ENCODE measurements at regions not wholly inside any gene's neighbourhood (a gene's known extent, or its start where the extent isn't known, plus 50 kb on each side); places are given as distances from the start of the nearest gene placed in this dataset.
"Not testable (repeated sequence)": the region's sequence is repeated elsewhere in the genome, so short reads cannot be mapped to it uniquely, and the experiment has no call there.

DNA sequence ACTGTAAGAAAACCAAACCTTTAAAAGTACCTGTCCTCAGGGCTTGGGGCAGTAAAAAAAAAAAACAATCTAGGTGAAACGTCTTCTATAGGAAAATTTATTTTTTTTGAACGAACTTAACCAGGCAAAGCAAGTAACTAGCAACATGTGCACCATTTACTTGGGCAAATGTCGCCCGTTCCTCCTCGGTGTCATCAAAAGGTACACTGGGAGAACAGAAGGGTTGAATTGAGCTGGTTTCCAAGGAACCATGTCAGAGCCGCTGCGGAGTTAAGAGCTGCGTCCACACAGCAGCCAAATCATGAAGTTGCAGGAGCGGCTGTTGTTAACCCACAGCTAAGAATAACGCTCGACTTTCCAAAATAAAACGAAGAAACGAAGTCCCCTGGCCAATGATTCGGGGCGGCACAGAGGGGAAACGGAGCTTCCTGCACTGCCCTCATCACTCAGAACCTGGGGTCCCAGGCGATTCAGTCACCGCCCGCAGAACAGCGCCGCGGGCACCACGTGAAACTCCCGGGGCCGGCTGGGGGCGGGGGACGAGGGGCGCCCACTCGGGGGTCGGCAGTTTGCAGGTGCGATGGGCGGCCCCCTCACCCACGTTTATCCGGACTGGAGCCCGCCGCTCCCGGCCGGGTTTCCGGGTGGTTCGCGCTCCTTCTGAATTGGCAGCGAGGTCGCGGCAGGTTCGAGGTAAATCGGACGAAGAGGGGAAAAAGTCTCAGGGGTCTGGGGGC is 53.6 kb upstream of the PLGLB1 start:
- H3K27ac ChIP-seq (ENCODE audit: low read depth, low read length); H3K36me3 ChIP-seq (ENCODE audit: control insufficient read depth, insufficient read depth, low read length); H3K4me1 ChIP-seq (ENCODE audit: control insufficient read depth, insufficient read depth, low read length); H3K27me3 ChIP-seq (ENCODE audit: control insufficient read depth, insufficient read depth, low read length); H3K9me3 ChIP-seq (ENCODE audit: control insufficient read depth, insufficient read depth, low read length): not testable (repeated sequence)
- WGBS (ENCODE audit: insufficient coverage): 0% methylated on average over 3 of the region's 47 CpGs
- peak in 3 of 6 donors; percentile 2 to 26 (median 15) for DNase-seq (ENCODE audit: low read depth in 4 of 6, low spot score in 6 of 6)
- H3K4me3 ChIP-seq (ENCODE audit: low read depth, low read length): peak overlapping the region; percentile 44

DNA sequence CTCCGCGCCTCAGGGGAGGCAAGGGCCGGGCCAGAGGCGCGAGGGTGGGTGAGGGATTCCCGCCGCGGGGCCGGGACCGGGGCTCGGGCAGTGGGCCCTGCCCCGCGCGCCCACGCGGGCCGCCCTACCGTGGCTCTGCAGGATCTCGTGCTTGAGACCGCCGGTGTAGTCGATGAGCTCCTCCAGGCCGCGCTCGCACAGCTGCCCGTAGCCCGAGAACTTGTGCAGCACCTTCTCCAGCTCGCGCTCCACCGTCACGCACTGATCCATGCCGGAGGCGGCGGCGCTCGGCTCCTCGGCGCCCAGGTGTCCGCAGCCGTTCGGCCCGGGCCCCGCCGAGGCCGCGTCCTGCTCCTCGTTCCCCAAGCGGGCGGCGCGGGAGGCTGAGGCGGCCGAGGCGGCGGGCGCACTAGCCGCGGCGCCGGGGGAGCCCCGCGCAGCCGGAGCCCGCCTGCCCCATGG is 54.2 kb upstream of the PLGLB1 start:
- H3K36me3 ChIP-seq (ENCODE audit: control insufficient read depth, insufficient read depth, low read length); H3K27ac ChIP-seq (ENCODE audit: low read depth, low read length); H3K27me3 ChIP-seq (ENCODE audit: control insufficient read depth, insufficient read depth, low read length); H3K9me3 ChIP-seq (ENCODE audit: control insufficient read depth, insufficient read depth, low read length); H3K4me1 ChIP-seq (ENCODE audit: control insufficient read depth, insufficient read depth, low read length): not testable (repeated sequence)
- WGBS (ENCODE audit: insufficient coverage): 0% methylated on average over 22 of the region's 64 CpGs
- DNase-seq (ENCODE audit: low read depth in 4 of 6, low spot score in 6 of 6): peak in 2 of 6 donors; percentile 63 to 67
- H3K4me3 ChIP-seq (ENCODE audit: low read depth, low read length): peak overlapping the region; percentile 44

DNA sequence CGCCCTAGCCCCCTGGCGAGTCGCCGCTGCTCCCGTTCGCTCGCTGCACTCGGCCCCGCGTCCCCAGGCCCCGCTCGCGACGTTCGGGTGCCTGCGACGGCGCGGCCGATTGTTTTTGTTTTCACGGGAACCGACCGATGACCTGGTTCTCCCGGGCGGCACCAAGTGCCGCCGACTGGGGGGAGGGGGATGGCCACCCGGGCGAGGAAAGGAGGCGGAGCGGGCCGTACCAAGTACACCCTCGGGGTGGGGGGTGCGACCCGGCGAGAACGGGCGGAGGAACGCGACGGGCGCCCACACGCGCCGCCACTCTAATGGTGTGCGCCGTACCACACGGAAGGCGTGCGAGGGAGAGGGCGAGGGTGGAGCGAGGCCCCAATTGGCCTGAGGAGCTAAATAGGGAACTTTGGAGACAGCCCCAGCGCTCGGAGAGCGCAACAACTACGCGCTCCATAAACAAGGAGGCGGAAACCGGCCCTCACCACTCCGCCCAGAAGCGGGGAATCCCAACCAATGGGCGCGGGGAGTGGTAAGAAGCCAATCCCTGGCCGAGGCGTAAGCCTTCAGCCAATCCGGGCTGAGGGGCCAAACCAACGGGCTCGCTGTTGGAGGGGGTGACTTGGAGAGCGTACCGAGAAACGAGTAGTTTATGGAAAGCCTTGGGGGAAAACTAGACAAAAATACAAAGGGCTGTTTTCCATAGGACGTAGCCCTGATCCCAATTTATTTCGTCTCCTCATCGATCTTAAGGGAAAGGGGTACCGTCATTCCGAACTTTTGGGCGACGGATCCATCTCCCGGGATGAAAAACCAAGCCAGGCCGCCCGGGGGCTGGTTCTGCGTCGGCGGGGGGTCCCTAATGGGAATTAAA is 54.8 kb upstream of the PLGLB1 start:
- Histone ChIP-seq H3K27ac (ENCODE audit: low read depth, low read length) (peak overlapping the region; percentile 91), H3K4me3 (ENCODE audit: low read depth, low read length) (peak overlapping the region; percentile 65)
- not testable (repeated sequence) for H3K4me1 ChIP-seq (ENCODE audit: control insufficient read depth, insufficient read depth, low read length); H3K9me3 ChIP-seq (ENCODE audit: control insufficient read depth, insufficient read depth, low read length); H3K27me3 ChIP-seq (ENCODE audit: control insufficient read depth, insufficient read depth, low read length); H3K36me3 ChIP-seq (ENCODE audit: control insufficient read depth, insufficient read depth, low read length)
- 0% methylated on average over 25 of the region's 84 CpGs for WGBS (ENCODE audit: insufficient coverage)
- peak in 5 of 6 donors; percentile 57 to 95 (median 68) for DNase-seq (ENCODE audit: low read depth in 4 of 6, low spot score in 6 of 6)

DNA sequence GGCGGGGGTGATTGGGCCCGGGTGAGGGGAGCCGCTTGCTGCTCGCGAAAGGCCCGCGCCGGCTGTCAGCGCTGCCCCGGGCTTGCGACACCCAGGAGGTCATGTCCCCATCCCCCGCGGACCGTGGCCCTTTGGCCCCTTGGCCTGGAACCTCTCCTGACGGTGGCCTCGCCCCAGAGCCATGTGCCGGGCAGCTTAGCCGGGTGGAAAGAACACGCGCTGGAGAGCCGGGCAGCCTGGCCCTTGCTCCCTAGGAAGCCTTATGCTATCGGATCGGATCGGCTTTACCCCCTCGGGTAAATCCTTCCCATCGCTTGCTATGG is 55.4 kb upstream of the PLGLB1 start:
- H3K27me3 ChIP-seq (ENCODE audit: control insufficient read depth, insufficient read depth, low read length); H3K36me3 ChIP-seq (ENCODE audit: control insufficient read depth, insufficient read depth, low read length); H3K4me1 ChIP-seq (ENCODE audit: control insufficient read depth, insufficient read depth, low read length); DNase-seq (ENCODE audit: low read depth in 4 of 6, low spot score in 6 of 6); H3K9me3 ChIP-seq (ENCODE audit: control insufficient read depth, insufficient read depth, low read length): not testable (repeated sequence)
- WGBS (ENCODE audit: insufficient coverage): no CpG with 5 or more reads among the region's 26 CpGs
- H3K27ac ChIP-seq (ENCODE audit: low read depth, low read length): peak overlapping the region; percentile 91
- peak overlapping the region; percentile 65 for H3K4me3 ChIP-seq (ENCODE audit: low read depth, low read length)

DNA sequence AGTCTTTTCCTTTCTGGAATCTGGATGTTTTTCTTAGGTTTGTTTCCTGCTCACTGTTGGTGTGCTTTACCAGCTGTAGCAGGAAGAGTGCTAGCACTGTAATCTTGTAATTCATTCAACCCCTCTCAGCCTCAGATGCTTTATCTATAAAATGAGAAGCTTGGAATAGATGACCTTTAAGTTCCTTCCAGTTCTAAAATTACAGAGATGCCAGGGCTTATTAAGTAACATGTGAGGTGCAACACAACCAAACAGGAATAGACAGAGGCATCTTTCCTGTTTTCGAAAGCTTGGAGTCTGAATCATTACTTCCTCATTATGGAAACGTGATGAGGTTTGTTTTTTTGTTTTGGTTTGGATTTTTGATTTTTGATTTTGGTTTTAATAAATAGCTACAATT is 60.1 kb upstream of the PLGLB1 start:
- not testable (repeated sequence) for DNase-seq (ENCODE audit: low read depth in 4 of 6, low spot score in 6 of 6); H3K36me3 ChIP-seq (ENCODE audit: control insufficient read depth, insufficient read depth, low read length)
- no CpG with 5 or more reads among the region's 2 CpGs for WGBS (ENCODE audit: insufficient coverage)

DNA sequence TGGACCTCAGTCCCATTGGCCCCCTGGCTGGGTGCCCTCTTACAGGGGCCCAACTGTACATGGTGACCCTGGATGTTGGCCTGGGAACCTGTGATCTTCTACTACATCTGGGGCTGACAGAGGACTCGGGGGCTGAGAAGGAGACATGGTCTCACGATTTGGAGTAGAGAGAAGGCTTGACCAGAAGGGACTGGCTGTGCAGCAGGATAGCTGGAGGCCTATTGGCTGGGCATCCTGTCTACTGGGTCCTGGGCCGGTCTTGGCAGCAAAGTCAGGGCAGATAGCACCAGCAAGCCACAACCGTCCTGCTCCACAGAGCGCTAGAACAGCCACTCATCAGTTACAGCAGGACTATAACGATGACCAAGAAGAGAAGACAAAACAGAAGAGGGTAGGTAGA is 66.4 kb upstream of the PLGLB1 start:
- H3K4me1 ChIP-seq (ENCODE audit: control insufficient read depth, insufficient read depth, low read length); H3K27me3 ChIP-seq (ENCODE audit: control insufficient read depth, insufficient read depth, low read length); H3K9me3 ChIP-seq (ENCODE audit: control insufficient read depth, insufficient read depth, low read length); H3K27ac ChIP-seq (ENCODE audit: low read depth, low read length); H3K36me3 ChIP-seq (ENCODE audit: control insufficient read depth, insufficient read depth, low read length); DNase-seq (ENCODE audit: low read depth in 4 of 6, low spot score in 6 of 6); H3K4me3 ChIP-seq (ENCODE audit: low read depth, low read length): not testable (repeated sequence)
- 92% methylated on average over 2 of the region's 6 CpGs for WGBS (ENCODE audit: insufficient coverage)

More for the DNA sequence above, 60.1 kb upstream of the PLGLB1 start:
- H3K4me1 ChIP-seq (ENCODE audit: control insufficient read depth, insufficient read depth, low read length); H3K9me3 ChIP-seq (ENCODE audit: control insufficient read depth, insufficient read depth, low read length); H3K27ac ChIP-seq (ENCODE audit: low read depth, low read length); H3K4me3 ChIP-seq (ENCODE audit: low read depth, low read length); H3K27me3 ChIP-seq (ENCODE audit: control insufficient read depth, insufficient read depth, low read length): not testable (repeated sequence)

DNA sequence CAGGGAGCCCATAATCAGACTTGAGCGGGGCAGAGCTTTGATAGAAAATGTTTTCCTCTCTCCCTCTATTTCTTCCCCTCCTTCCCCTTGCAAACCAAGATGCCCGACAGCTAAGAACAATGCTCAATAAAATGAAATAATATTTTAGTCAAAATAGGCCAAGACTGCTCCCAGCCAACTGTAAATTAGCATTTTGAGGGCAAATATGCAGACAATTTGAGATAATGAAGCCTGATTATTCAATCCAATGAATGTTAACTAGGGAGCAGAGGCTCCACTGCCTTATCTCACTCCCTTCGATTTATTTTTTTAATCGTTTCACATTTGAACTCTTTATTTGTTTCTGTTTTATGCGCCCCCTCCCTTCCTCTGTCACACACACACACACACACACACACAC is 67.8 kb upstream of the PLGLB1 start:
- H3K4me1 ChIP-seq (ENCODE audit: control insufficient read depth, insufficient read depth, low read length); DNase-seq (ENCODE audit: low read depth in 4 of 6, low spot score in 6 of 6); H3K27ac ChIP-seq (ENCODE audit: low read depth, low read length); H3K4me3 ChIP-seq (ENCODE audit: low read depth, low read length); H3K9me3 ChIP-seq (ENCODE audit: control insufficient read depth, insufficient read depth, low read length); H3K36me3 ChIP-seq (ENCODE audit: control insufficient read depth, insufficient read depth, low read length); H3K27me3 ChIP-seq (ENCODE audit: control insufficient read depth, insufficient read depth, low read length): not testable (repeated sequence)
- 75% methylated on average over 1 of the region's 5 CpGs for WGBS (ENCODE audit: insufficient coverage)

DNA sequence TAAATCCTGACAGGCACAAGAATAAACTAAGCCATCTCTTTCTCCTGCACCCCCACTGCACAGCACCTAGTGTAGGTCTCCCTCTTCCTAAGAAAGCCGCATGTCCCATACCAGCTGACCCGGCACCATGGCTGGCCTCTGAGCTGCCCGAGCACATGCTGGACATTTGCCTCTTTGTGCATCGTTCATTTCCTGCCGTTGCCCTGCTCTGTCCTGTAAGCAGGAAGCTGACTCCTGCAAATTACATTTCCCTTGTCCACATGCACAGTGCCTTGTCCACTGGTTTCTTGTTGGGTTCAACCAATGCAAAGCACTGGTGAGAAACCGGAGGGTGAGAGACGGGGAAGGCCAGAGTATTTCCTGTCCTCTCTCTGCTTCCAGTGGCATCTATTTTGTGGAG is 71.6 kb upstream of the PLGLB1 start:
- not testable (repeated sequence) for H3K36me3 ChIP-seq (ENCODE audit: control insufficient read depth, insufficient read depth, low read length); H3K4me1 ChIP-seq (ENCODE audit: control insufficient read depth, insufficient read depth, low read length); H3K9me3 ChIP-seq (ENCODE audit: control insufficient read depth, insufficient read depth, low read length); H3K4me3 ChIP-seq (ENCODE audit: low read depth, low read length); DNase-seq (ENCODE audit: low read depth in 4 of 6, low spot score in 6 of 6); H3K27me3 ChIP-seq (ENCODE audit: control insufficient read depth, insufficient read depth, low read length); H3K27ac ChIP-seq (ENCODE audit: low read depth, low read length)
- WGBS (ENCODE audit: insufficient coverage): no CpG with 5 or more reads among the region's 7 CpGs

DNA sequence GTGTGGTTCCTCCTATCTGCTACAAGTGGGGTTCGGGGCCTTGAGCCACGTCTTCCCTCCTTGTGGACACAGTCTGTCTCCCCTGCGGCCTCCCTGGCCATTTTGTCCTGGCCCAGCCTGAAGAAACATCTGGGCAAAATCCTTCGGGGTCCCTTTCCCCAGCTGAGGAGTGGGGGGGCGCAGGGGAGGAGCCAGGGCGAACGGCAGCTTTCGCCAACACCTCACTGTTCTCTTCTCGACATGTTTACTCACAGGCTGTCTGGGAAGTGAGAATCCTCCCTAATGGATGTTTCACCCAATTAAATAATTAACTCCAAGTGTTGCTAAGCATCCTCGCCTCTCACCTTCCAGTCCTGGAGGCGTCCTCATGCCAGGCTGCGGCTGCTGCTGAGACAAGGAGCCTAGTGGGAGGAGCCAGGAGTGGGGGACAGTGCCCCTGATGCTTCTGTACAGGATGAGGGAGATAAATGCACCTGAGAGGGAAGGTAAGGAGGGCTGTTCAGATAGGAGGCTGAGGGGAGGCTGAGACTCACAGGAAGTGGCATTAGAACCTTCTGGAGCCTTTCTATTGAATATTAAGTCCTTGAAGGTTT is 72.4 kb upstream of the PLGLB1 start:
- not testable (repeated sequence) for H3K9me3 ChIP-seq (ENCODE audit: control insufficient read depth, insufficient read depth, low read length); H3K36me3 ChIP-seq (ENCODE audit: control insufficient read depth, insufficient read depth, low read length); H3K27ac ChIP-seq (ENCODE audit: low read depth, low read length); H3K27me3 ChIP-seq (ENCODE audit: control insufficient read depth, insufficient read depth, low read length); H3K4me1 ChIP-seq (ENCODE audit: control insufficient read depth, insufficient read depth, low read length); H3K4me3 ChIP-seq (ENCODE audit: low read depth, low read length); DNase-seq (ENCODE audit: low read depth in 4 of 6, low spot score in 6 of 6)
- WGBS (ENCODE audit: insufficient coverage): no CpG with 5 or more reads among the region's 12 CpGs

DNA sequence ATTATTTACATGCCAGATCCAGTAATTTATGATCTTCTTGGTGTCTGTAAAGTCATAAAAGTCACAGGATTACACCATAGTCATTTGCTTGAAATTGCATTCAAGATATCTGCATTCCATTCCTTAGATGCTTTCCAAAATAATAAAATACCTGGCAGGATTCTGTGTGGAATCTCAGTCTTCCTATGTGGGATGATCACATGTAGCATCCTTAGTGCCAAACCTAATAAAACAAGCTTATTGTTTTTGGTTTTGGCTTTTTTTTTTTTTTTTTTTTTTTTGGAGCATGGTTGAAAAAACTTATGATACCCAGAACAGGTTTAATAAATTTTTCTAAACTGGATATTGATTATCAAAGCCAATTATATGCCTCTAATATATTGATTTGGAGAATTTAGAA is 74.2 kb upstream of the PLGLB1 start:
- H3K9me3 ChIP-seq (ENCODE audit: control insufficient read depth, insufficient read depth, low read length); H3K27me3 ChIP-seq (ENCODE audit: control insufficient read depth, insufficient read depth, low read length); H3K27ac ChIP-seq (ENCODE audit: low read depth, low read length); H3K36me3 ChIP-seq (ENCODE audit: control insufficient read depth, insufficient read depth, low read length); H3K4me3 ChIP-seq (ENCODE audit: low read depth, low read length); DNase-seq (ENCODE audit: low read depth in 4 of 6, low spot score in 6 of 6); H3K4me1 ChIP-seq (ENCODE audit: control insufficient read depth, insufficient read depth, low read length): not testable (repeated sequence)

Data from spinal cord (tissue), 9 donors.